ENCODE measurements at regions not wholly inside any gene's neighbourhood (a gene's known extent, or its start where the extent isn't known, plus 50 kb on each side); places are given as distances from the start of the nearest gene placed in this dataset.

- no peak overlapping the region for H3K27ac Mint-ChIP-seq (ENCODE audit: unreplicated experiment)
- H3K4me3 Mint-ChIP-seq: no peak overlapping the region
- TF ChIP-seq CTCF (conservative IDR thresholded peaks at IDR 0.05): no peak
- no peaks in the 10 kb centered on the region for H3K4me1 Mint-ChIP-seq
- DNase-seq (ENCODE audit: low read depth, low spot score): no peak
- H3K9me3 Mint-ChIP-seq: no peaks in the 10 kb centered on the region
- H3K36me3 Mint-ChIP-seq (ENCODE audit: low read depth): no peaks in the 10 kb centered on the region
- peaks cover 9% of the 10 kb centered on the region for H3K27me3 Mint-ChIP-seq (ENCODE audit: low read depth)
Measured at GRCh38 chr2:133952896-133953295, 301.0 kb upstream of the MGAT5 start.

GRCh38 chr2:133953524-133953923 is 300.3 kb upstream of the MGAT5 start:
- Mint-ChIP-seq H3K36me3 (ENCODE audit: low read depth) (no peaks in the 10 kb centered on the region), H3K4me1 (no peaks in the 10 kb centered on the region), H3K27ac (ENCODE audit: unreplicated experiment) (no peak overlapping the region), H3K9me3 (no peaks in the 10 kb centered on the region), H3K27me3 (ENCODE audit: low read depth) (peaks cover 8% of the 10 kb centered on the region), H3K4me3 (no peak overlapping the region)
- no peak for TF ChIP-seq CTCF (conservative IDR thresholded peaks at IDR 0.05)
- no peak for DNase-seq (ENCODE audit: low read depth, low spot score)

- Mint-ChIP-seq H3K9me3 (no peaks in the 10 kb centered on the region), H3K4me1 (no peaks in the 10 kb centered on the region), H3K4me3 (no peak overlapping the region), H3K27ac (ENCODE audit: unreplicated experiment) (no peak overlapping the region), H3K36me3 (ENCODE audit: low read depth) (no peaks in the 10 kb centered on the region), H3K27me3 (ENCODE audit: low read depth) (peaks cover 8% of the 10 kb centered on the region)
- no peak for DNase-seq (ENCODE audit: low read depth, low spot score)
- TF ChIP-seq CTCF (conservative IDR thresholded peaks at IDR 0.05): no peak
Measured at GRCh38 chr2:133954636-133955035, 299.2 kb upstream of the MGAT5 start.

GRCh38 chr2:133955169-133955568 is 298.7 kb upstream of the MGAT5 start:
- Mint-ChIP-seq H3K4me1 (no peaks in the 10 kb centered on the region), H3K36me3 (ENCODE audit: low read depth) (no peaks in the 10 kb centered on the region), H3K4me3 (no peak overlapping the region), H3K27ac (ENCODE audit: unreplicated experiment) (no peak overlapping the region), H3K27me3 (ENCODE audit: low read depth) (peaks cover 9% of the 10 kb centered on the region), H3K9me3 (no peaks in the 10 kb centered on the region)
- no peak for DNase-seq (ENCODE audit: low read depth, low spot score)
- no peak for TF ChIP-seq CTCF (conservative IDR thresholded peaks at IDR 0.05)

GRCh38 chr2:133956434-133956935 is 297.4 kb upstream of the MGAT5 start:
- Mint-ChIP-seq H3K4me3 (no peak overlapping the region), H3K36me3 (ENCODE audit: low read depth) (no peaks in the 10 kb centered on the region)
- TF ChIP-seq CTCF (conservative IDR thresholded peaks at IDR 0.05): no peak

More at GRCh38 chr2:133956434-133956935, 297.4 kb upstream of the MGAT5 start:
- no peaks in the 10 kb centered on the region for H3K4me1 Mint-ChIP-seq
- no peak overlapping the region for H3K27ac Mint-ChIP-seq (ENCODE audit: unreplicated experiment)
- H3K27me3 Mint-ChIP-seq (ENCODE audit: low read depth): peaks cover 9% of the 10 kb centered on the region
- H3K9me3 Mint-ChIP-seq: no peaks in the 10 kb centered on the region
- DNase-seq (ENCODE audit: low read depth, low spot score): no peak

Measured in neural crest cell (in vitro differentiated cells).